ENCODE measurements at regions not wholly inside any gene's neighbourhood (a gene's known extent, or its start where the extent isn't known, plus 50 kb on each side); places are given as distances from the start of the nearest gene placed in this dataset.

- no peak overlapping the region for H3K4me3 ChIP-seq (ENCODE audit: control extremely low read depth in 1 of 5, extremely low read depth in 1 of 5, insufficient read depth in 1 of 5, low read depth in 2 of 5, low read length in 4 of 5)
- H3K4me2 ChIP-seq (replicated peaks; ENCODE audit: low read depth, low read length, poor library complexity, severe bottlenecking) = no peak overlapping the region
- no peak overlapping the region for H3K4me3 Mint-ChIP-seq
- no peaks in the 10 kb centered on the region for H3K36me3 ChIP-seq (replicated peaks in 1 of 2; ENCODE audit: control extremely low read depth in 1 of 2, control insufficient read depth in 1 of 2, extremely low read depth in 1 of 2, insufficient read depth in 2 of 2, low read length in 1 of 2)
- no peak for TF ChIP-seq EZH2 (IDR thresholded peaks at IDR 0.05; ENCODE audit: borderline replicate concordance, insufficient read depth, low read depth, low read length, poor library complexity, severe bottlenecking)
- no peak for TF ChIP-seq CTCF (IDR thresholded peaks at IDR 0.05)
- intact Hi-C loops (cut with micrococcal nuclease) = no loop called here
- H3K4me1 ChIP-seq (ENCODE audit: control insufficient read depth in 2 of 2, insufficient read depth in 2 of 2, low read length in 2 of 2) = no peaks in the 10 kb centered on the region
- no peak overlapping the region for H2AFZ ChIP-seq (ENCODE audit: insufficient read depth, low read depth, low read length, poor library complexity, severe bottlenecking)
- no peaks in the 10 kb centered on the region for H3K27me3 ChIP-seq (replicated peaks in 1 of 4; ENCODE audit: control extremely low read depth in 1 of 4, control insufficient read depth in 3 of 4, insufficient read depth in 4 of 4, low read length in 3 of 4)
- H3K4me1 Mint-ChIP-seq = no peaks in the 10 kb centered on the region
- POLR2A ChIA-PET = no interaction called here
- H3K27ac ChIP-seq (ENCODE audit: low read length in 2 of 2) = no peak overlapping the region
- H3K27me3 Mint-ChIP-seq = no peaks in the 10 kb centered on the region
- DNase-seq = no peak
- 80% methylated on average over 2 of the region's 2 CpGs for WGBS (ENCODE audit: insufficient coverage)
- H3K9me3 ChIP-seq (ENCODE audit: control extremely low read depth in 1 of 3, control insufficient read depth in 2 of 3, insufficient read depth in 1 of 3, low read length in 2 of 3) = peaks cover 0 to 5% (median 0%) of the 10 kb centered on the region in 3 donors
- no peaks in the 10 kb centered on the region for H3K79me2 ChIP-seq (ENCODE audit: control insufficient read depth, insufficient read depth, low read length)
- H3K27ac Mint-ChIP-seq = no peak overlapping the region
- ATAC-seq (ENCODE audit: low read depth) = no peak
- no peaks in the 10 kb centered on the region for H3K9me3 Mint-ChIP-seq (ENCODE audit: insufficient read depth)
- H4K20me1 ChIP-seq (ENCODE audit: control insufficient read depth, insufficient read depth, low read length, poor library complexity, severe bottlenecking) = no peaks in the 10 kb centered on the region
- CTCF ChIA-PET = no interaction called here
- no peak overlapping the region for H3K9ac ChIP-seq (ENCODE audit: low read length)
Measured at GRCh38 chr16:8217201-8217600, 373.1 kb downstream of the TMEM114 start.

- Histone ChIP-seq H3K4me3 (ENCODE audit: control extremely low read depth in 1 of 5, extremely low read depth in 1 of 5, insufficient read depth in 1 of 5, low read depth in 2 of 5, low read length in 4 of 5) (no peak overlapping the region), H4K20me1 (ENCODE audit: control insufficient read depth, insufficient read depth, low read length, poor library complexity, severe bottlenecking) (no peaks in the 10 kb centered on the region), H3K27ac (ENCODE audit: low read length in 2 of 2) (no peak overlapping the region), H3K36me3 (replicated peaks in 1 of 2; ENCODE audit: control extremely low read depth in 1 of 2, control insufficient read depth in 1 of 2, extremely low read depth in 1 of 2, insufficient read depth in 2 of 2, low read length in 1 of 2) (no peaks in the 10 kb centered on the region), H3K4me2 (replicated peaks; ENCODE audit: low read depth, low read length, poor library complexity, severe bottlenecking) (no peak overlapping the region), H3K79me2 (ENCODE audit: control insufficient read depth, insufficient read depth, low read length) (no peaks in the 10 kb centered on the region), H3K27me3 (replicated peaks in 1 of 4; ENCODE audit: control extremely low read depth in 1 of 4, control insufficient read depth in 3 of 4, insufficient read depth in 4 of 4, low read length in 3 of 4) (no peaks in the 10 kb centered on the region), H3K9me3 (ENCODE audit: control extremely low read depth in 1 of 3, control insufficient read depth in 2 of 3, insufficient read depth in 1 of 3, low read length in 2 of 3) (no peaks in the 10 kb centered on the region), H3K9ac (ENCODE audit: low read length) (no peak overlapping the region), H3K4me1 (ENCODE audit: control insufficient read depth in 2 of 2, insufficient read depth in 2 of 2, low read length in 2 of 2) (no peaks in the 10 kb centered on the region), H2AFZ (ENCODE audit: insufficient read depth, low read depth, low read length, poor library complexity, severe bottlenecking) (no peak overlapping the region)
- CTCF ChIA-PET = no interaction called here
- Mint-ChIP-seq H3K4me1 (no peaks in the 10 kb centered on the region), H3K27ac (no peak overlapping the region), H3K4me3 (no peak overlapping the region), H3K27me3 (no peaks in the 10 kb centered on the region), H3K9me3 (ENCODE audit: insufficient read depth) (no peaks in the 10 kb centered on the region)
- no CpG with 5 or more reads among the region's 1 CpG for WGBS (ENCODE audit: insufficient coverage)
- DNase-seq (no peak), ATAC-seq (ENCODE audit: low read depth) (no peak)
- no peak for TF ChIP-seq EZH2 (IDR thresholded peaks at IDR 0.05; ENCODE audit: borderline replicate concordance, insufficient read depth, low read depth, low read length, poor library complexity, severe bottlenecking)
- intact Hi-C loops (cut with micrococcal nuclease) = no loop called here
- POLR2A ChIA-PET = no interaction called here
Measured at GRCh38 chr16:8204769-8205168, 385.5 kb downstream of the TMEM114 start.
